ENCODE measurements at regions not wholly inside any gene's neighbourhood (a gene's known extent, or its start where the extent isn't known, plus 50 kb on each side); places are given as distances from the start of the nearest gene placed in this dataset.

DNA sequence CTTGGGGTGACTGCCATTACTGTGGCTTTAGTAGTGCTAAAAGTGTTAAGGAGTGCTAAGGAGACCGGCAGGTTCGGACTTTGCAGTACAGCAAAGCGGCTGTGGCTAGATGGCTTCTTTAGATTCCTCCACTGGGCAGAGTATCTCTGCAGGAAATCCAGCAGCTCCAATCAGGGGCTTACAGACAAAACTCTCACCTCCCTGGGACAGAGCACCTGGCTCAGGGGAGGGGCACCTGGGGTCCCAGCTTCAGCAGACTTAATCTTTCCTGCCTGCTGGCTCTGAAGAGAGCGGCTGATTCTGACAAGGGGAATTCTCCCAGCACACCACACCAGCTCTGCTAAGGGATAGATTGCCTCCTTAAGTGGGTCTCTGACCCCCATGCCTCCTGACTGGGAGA, 668.8 kb upstream of the TENM4 start:
- no peak for TF ChIP-seq POLR2A (IDR thresholded peaks at IDR 0.05; ENCODE audit: low read depth, low read length)
- TF ChIP-seq POLR2AphosphoS5 (IDR thresholded peaks at IDR 0.05; ENCODE audit: low read depth, low read length), result no peak
- TF ChIP-seq TAF1 (IDR thresholded peaks at IDR 0.05; ENCODE audit: borderline replicate concordance, low read depth, low read length), result no peak

All from GM12892 (cell line).